ENCODE measurements at regions not wholly inside any gene's neighbourhood (a gene's known extent, or its start where the extent isn't known, plus 50 kb on each side); places are given as distances from the start of the nearest gene placed in this dataset.

GRCh38 chr2:145985517-145985916, 1465.6 kb upstream of the ZEB2 start:
- FAIRE-seq (no peak), DNase-seq (ENCODE audit: low spot score in 2 of 2) (no peak)

- FAIRE-seq (no peak), DNase-seq (ENCODE audit: low spot score in 2 of 2) (no peak)
Observed at GRCh38 chr2:145984580-145984979, 1464.7 kb upstream of the ZEB2 start.

- FAIRE-seq: no peak
- no peak for DNase-seq (ENCODE audit: low spot score in 2 of 2)
Observed at GRCh38 chr2:145980318-145980717, 1460.4 kb upstream of the ZEB2 start.

- DNase-seq (ENCODE audit: low spot score in 2 of 2): no peak
- FAIRE-seq: no peak
Observed at GRCh38 chr2:145975406-145975805, 1455.5 kb upstream of the ZEB2 start.

- FAIRE-seq (no peak), DNase-seq (ENCODE audit: low spot score in 2 of 2) (no peak)
Observed at GRCh38 chr2:145961846-145962245, 1441.9 kb upstream of the ZEB2 start.

- FAIRE-seq (no peak), DNase-seq (ENCODE audit: low spot score in 2 of 2) (no peak)
Observed at GRCh38 chr2:145960479-145961163, 1440.7 kb upstream of the ZEB2 start.

- FAIRE-seq (no peak), DNase-seq (ENCODE audit: low spot score in 2 of 2) (no peak)
Observed at GRCh38 chr2:145958611-145959010, 1438.7 kb upstream of the ZEB2 start.

GRCh38 chr2:145957929-145958328, 1438.0 kb upstream of the ZEB2 start:
- FAIRE-seq (no peak), DNase-seq (ENCODE audit: low spot score in 2 of 2) (no peak)

GRCh38 chr2:145939949-145940348, 1420.0 kb upstream of the ZEB2 start:
- FAIRE-seq: no peak
- no peak for DNase-seq (ENCODE audit: low spot score in 2 of 2)

- no peak for FAIRE-seq
- DNase-seq (ENCODE audit: low spot score in 2 of 2): no peak
Observed at GRCh38 chr2:145935016-145935415, 1415.1 kb upstream of the ZEB2 start.

GRCh38 chr2:145931781-145932395, 1412.0 kb upstream of the ZEB2 start:
- FAIRE-seq: no peak
- no peak for DNase-seq (ENCODE audit: low spot score in 2 of 2)

GRCh38 chr2:145930318-145930717, 1410.4 kb upstream of the ZEB2 start:
- FAIRE-seq (no peak), DNase-seq (ENCODE audit: low spot score in 2 of 2) (no peak)

GRCh38 chr2:145927131-145927950, 1407.4 kb upstream of the ZEB2 start:
- DNase-seq (ENCODE audit: low spot score in 2 of 2): no peak
- FAIRE-seq: no peak

GRCh38 chr2:145925591-145925990, 1405.7 kb upstream of the ZEB2 start:
- FAIRE-seq: no peak
- no peak for DNase-seq (ENCODE audit: low spot score in 2 of 2)

GRCh38 chr2:145919477-145919876, 1399.6 kb upstream of the ZEB2 start:
- no peak for DNase-seq (ENCODE audit: low spot score in 2 of 2)
- peak; percentile 24 for FAIRE-seq

- no peak for FAIRE-seq
- no peak for DNase-seq (ENCODE audit: low spot score in 2 of 2)
Observed at GRCh38 chr2:145918951-145919350, 1399.0 kb upstream of the ZEB2 start.

- no peak for FAIRE-seq
- no peak for DNase-seq (ENCODE audit: low spot score in 2 of 2)
Observed at GRCh38 chr2:145916799-145917198, 1396.9 kb upstream of the ZEB2 start.

GRCh38 chr2:145914716-145915115, 1394.8 kb upstream of the ZEB2 start:
- no peak for FAIRE-seq
- no peak for DNase-seq (ENCODE audit: low spot score in 2 of 2)

GRCh38 chr2:145910416-145910815, 1390.5 kb upstream of the ZEB2 start:
- DNase-seq (ENCODE audit: low spot score in 2 of 2) (no peak), FAIRE-seq (no peak)

- DNase-seq (ENCODE audit: low spot score in 2 of 2): no peak
- no peak for FAIRE-seq
Observed at GRCh38 chr2:145909766-145910165, 1389.8 kb upstream of the ZEB2 start.

- FAIRE-seq: no peak
- no peak for DNase-seq (ENCODE audit: low spot score in 2 of 2)
Observed at GRCh38 chr2:145909175-145909755, 1389.3 kb upstream of the ZEB2 start.
